Activated T-helper 9 cell treated with anti-CD3 and anti-CD28 coated beads, Interleukin-2, amount 50 U/mL, for 16 hours (primary cell): ENCODE measurements at regions not wholly inside any gene's neighbourhood (a gene's known extent, or its start where the extent isn't known, plus 50 kb on each side); places are given as distances from the start of the nearest gene placed in this dataset.

Source experiments
- DNase-seq: peaks from one replicate; pipeline ENCODE4 v3.0.0-alpha.2; 2020; ENCODE audit warnings: low read depth

DNA sequence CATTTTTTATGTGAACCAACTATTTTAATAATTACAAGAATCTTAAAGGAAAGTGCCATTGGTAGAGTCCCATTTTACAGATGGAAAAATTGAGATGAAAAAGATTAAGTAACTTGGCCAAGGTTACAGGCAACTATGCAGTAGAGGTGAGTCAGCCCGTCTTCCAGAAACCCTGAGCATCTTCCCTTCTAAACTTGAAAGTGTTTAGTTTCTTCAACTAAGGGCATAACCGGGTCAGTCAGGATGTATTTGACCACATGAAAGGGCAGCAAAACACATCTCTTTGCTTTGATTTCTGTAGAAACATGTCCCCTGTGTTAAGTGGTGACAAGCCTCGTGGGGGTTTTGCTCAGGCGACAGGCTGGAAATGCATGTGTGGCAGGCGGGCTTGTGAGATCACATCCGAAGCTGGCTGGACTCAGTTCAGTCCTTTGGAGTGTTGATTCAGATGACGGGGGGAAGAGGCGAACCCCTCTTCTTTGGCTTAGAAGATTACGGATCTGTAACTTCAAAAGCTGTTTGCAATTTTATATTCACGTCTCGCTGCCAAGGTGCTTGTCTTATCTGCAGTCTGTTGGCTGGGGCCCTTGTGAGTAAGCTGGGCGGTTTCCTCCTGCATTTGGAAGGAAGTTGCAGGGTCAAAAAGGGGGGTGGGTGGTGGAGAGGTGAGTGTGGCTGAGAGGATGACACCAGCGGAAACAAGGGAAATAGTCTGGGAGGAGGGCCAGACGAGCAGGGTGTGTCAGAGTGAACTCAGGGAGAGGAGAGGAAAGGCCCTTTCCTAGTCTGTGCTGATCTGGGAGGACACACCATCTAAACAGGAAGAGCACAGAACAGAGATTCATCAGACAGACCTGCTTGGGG is 78.9 kb upstream of the RPS23 start:
- peak; percentile 52 for DNase-seq

DNA sequence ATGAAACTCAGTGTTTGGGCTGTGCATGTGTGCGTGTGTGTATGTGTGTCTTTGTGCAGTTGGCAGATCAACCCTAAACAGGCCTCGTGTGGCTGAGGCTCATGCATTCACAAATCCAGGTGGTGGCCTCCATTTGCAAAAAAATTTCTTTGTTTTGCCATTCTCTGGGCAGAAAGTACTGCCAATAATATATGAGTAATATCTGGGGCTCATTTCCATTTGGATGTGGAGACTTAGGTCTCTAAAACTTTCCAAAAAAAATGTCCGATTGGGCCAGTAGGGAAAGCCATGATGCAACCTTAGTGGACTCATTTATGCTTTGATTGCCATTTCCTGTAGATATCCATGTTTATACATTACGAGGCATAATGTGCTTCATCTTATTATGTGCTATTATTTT is 77.9 kb upstream of the RPS23 start:
- no peak for DNase-seq

DNA sequence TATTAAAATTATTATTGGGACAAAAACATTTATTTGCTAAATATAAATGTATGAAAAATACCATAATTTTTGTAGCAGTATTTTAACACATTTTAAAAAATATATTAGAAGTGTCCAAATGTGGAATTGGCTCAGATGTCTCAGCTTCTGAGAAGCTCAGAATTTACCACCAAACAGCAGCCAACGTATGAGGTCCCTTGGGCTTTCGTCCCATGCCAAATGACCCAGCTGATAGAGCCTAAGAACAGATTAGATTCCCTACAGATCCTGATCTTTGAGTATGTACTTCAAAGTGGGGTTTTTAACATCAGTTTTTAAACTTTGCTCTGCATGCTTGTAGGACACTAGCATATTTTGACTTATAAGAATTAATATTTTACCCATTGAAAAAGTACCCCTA is 77.3 kb upstream of the RPS23 start:
- no peak for DNase-seq

DNA sequence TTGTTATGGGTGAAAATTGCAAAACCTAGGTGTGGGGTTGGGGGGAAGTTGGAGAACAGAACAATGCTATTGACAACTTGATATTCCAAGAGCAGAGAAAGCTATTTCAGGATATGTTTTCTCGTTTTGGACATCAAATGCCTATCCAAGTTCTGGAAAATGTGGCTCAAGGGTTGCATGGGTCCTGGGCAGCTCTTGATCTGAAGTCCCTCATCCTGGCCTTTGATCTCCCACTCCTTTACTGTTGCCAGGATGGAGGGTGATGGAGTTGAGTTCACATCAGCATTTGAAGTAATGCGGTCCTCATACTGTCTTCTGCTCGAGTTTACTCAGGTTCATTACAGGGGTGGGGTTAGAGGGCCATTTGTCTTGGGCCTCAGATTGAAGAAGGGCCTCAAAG is 76.9 kb upstream of the RPS23 start:
- DNase-seq, result no peak

DNA sequence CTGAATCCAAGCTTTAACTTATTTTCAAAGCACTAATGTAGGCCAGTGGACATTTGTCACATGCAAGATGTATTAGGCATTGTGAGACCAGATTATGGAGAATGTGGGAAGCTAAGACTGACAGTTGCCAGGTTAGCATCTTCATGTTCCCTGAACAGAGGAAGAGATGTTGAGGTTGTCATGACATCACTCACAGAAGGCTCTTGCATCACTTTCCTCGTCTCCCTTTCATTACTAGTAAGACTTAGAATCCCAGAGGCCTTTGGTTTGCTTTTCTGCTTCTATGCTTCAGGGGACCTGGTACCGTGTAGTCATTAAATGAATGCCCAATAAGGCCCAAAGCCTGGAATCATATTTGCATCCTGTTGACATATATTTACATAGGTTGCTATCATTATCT is 76.4 kb upstream of the RPS23 start:
- DNase-seq, result no peak

DNA sequence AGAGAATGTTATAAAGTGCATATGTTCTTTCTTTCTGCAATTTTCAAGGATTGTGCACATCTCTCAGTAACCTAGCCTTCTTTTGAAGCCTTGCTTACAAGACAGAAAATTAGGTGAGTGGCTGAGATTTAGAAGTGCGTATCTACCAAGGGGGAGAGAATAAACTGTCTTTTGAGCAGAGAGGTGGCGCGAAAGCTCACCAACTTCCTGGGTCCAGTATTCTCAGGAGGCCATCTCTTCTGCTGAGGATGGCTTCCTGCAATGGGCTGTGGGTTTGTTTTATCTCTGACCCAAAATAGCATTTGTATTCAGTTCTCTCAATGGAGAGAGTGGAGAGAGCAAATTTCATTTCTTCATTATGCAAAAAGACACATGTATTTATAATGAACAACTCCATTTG is 75.4 kb upstream of the RPS23 start:
- no peak for DNase-seq

DNA sequence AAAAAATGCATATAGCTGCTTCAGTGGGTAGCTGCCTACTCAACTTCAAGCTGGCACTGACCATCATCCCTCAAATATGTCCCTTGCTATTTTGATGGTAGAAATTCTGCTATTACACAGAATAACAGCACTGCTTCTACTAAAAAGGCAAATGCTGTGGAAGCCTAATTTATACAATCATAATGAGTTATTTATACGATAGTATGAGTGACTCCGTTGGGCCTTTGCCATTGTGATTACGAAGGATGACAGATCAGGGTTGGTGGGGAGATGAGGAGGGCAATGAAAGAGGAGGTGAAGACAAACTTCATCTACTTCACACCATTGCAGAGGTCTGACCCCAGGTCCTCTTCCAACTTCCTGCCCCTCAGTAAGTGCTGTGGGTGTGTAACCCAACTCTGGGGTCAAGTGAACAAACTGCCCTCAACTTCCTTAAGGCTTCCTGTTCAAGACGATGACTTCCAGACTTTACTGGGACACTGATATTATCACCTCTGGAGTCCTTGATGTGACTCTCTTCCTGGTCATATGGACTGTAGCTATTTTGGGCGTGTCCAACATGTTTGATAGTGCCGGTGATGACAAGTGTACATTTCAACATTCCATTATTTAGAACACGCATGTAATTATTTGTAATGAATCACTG is 74.1 kb upstream of the RPS23 start:
- DNase-seq, result no peak

DNA sequence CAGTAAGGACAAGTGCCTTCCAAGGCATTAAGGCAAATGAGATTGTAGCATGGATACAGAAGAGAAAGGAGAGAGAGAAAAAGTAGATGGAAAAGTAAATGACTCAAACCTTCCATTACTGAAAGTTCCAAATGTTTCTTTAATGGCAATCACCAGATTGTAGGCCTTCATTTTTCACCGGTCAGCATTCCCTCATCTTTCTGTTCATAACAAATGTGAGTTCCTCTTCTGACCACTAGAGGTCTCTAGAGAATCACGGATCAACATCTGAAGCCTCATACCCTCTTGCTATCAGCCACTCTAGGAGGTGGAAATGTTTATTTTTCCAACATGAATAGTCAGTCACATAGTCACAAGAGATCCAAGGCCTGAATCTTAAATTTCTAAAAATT is 73.6 kb upstream of the RPS23 start:
- DNase-seq, result no peak

DNA sequence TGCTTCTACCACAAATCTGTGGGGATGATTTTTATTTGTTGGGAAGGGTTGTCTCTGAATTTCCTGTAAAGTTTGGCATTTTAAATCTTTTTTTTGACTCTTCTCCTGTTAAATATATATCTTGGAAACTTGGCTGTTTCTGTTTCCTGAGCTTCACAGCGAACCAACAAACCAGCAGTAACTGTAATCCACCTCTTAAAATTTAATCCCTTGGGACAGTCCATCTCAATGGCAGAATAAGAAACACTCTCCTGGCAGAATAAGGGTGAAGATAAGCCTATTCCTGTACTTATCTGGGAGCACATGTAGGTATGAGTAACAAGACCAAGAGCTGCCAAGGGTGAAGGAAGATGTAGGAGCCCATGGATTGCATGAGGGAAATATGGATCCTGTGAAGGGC is 73.1 kb upstream of the RPS23 start:
- DNase-seq, result no peak

DNA sequence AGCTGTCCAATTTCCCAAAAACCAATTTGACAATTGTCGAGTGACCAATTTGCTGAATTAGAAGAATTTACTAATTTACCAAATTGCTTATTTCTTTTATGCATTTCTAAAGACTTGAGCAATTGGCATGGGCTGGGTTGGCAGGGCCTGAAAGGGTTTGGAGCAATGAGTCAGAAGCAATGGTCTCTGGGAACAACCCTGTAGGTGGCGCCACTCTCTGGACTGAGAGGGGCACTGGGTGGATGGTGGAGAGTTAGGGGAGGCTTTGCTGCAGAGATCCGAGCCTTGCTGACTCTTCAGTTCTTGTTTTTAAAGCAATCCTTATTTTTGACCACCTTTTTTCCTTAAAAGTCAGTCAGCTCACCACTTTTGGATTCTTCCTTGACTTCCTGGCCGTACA is 71.5 kb upstream of the RPS23 start:
- DNase-seq, result peak; percentile 5

DNA sequence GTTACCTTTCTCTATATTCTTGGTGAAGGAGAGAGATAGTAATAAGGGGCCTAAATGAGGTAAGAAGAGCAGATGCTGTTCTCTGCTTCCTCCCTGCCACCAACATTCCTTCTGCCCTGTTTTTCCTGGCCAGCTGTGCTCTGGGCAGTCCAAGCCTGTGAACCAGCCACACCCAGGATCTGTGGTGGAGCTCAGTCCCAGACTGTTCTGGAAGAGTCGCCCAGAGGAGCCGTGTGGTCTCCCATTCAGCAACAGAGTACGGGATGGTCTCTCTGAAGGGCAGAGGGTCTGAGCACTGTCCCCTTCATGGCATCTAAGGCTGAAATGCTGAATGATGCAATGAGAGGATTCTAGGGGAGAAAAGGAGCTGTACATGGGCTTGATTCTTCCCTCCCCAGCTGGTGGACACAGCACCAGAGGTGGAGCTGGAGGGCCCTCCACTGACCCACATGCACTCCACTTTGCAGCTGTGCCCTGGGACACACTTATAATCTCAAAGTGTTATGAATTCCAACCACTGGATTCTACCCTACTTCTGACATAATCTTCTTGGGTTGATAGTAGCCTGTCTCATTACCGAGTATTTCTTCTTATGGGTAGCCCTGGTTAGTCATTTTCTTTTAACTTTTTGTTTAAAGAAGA is 70.8 kb upstream of the RPS23 start:
- DNase-seq, result no peak

DNA sequence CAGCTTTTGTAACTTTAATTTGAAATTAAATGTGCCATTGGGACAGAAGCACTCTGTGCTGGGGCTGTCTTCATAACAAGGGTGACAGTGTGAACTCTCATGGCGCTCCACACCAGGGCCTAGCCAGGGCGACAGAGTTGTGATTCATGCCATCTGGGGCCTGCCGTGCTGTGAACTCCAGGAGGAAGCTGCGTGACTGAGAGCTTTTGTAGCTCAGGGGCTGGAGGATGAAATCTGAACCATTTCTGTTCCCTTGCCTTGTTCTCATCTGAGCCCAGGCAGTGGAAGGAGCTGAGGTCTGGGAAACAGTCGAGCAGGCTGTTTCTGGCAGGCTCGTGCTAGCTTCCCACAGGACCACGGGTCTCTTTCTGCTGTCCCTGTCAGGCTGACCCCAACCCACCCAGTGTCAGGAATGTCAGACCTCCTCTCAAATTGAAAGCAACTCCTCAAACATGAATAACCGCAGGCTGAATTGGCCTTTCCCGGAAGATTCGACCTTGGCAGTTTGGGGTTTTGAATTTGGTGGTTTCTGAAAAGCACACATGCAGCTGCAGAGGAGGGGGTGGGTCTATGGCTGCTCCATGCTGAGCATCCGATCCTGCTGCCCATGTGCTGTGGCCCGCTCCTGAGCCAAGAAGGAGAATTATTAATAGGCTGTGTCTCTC is 69.2 kb upstream of the RPS23 start:
- no peak for DNase-seq

DNA sequence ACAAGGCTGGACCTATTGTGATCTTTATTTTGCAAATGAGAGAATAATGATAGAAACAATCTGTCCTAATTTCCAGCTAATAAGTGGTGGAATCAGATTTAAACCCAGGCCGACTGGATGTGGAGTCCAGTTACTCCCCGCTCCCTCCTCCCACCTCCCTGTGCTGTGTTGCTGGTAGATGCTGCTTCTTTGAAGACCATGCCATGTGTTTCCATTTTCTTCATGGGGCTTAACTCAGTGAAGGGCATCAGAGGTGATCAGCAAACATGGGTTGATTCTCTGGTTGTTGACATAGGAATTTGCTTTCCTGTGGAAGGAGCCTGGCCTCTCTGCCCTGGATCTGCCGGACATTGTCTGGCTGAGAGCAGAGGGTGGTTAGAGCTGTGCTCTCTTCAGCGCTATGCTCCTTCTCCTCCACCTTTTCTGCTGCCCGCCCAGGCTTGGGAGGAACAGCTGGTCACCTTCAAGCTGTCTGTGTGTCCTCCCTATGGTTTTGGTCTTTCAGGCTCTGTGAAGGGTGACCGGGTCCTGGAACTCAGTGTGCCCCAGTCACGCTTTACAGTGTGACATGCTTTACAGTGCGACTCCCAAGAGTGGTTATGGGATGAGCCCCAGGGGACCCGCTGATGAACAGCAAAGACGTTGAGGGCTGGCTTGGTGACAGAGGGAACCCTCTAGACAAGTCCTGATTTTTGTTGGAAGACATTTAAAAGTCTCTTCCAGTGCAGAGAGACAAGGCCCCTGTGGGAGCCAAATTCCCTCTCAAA is 68.4 kb upstream of the RPS23 start:
- no peak for DNase-seq

DNA sequence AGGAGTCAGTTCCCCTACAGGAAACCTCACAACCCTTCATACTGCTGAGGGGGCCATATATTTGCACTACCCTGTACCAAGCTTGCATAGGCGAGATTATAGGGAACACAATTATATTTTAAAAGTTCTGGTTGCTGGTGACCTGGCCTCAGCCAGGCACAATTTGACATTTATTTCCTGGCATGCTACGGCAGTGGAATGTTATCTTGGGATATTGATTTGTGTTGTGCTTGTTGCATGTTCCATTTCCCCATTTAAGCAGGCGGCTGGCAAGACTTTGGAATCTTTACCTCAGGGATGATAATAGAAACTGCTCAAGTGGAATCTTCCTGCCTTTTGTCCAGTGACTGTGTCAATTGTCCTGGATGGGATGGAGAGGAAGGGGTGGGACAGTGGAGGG is 67.0 kb upstream of the RPS23 start:
- DNase-seq, result no peak

DNA sequence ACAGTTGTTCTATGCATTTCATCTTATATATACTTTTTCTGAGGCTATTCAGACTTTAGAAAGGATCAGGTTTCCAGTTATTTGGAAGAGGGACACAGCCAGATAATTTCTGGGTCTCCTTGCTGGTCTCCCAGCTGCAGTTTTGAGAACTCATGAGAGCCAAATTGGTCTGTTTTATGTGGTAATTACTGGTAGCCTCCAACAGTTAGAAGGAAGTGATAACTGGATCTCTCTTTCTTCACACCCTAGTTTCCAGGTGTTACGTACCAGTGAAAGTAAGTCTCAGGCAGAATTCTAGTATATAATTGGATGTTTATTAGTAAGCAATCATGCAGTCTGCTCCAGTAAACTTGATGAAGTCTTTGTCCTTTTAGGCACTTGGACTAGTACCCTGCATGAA is 63.2 kb upstream of the RPS23 start:
- DNase-seq, result no peak

DNA sequence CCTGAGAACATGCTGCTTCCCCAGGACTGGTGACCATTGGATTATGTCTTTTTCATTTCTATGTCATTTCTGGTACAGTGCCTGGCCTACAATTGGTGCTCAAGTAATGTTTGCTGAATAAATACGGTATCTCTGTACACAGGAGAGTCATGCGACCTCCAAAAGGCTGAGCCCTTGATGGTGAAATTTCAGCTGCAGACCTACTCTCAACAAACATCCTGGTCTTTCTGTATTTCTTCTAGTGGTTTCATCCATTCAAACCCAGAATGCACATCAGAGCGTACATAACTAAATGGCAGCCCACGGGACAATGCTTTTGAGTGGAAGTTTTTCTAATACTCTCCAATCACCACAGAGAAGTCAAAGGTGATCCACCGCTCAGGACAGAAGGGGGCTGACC is 62.6 kb upstream of the RPS23 start:
- no peak for DNase-seq

DNA sequence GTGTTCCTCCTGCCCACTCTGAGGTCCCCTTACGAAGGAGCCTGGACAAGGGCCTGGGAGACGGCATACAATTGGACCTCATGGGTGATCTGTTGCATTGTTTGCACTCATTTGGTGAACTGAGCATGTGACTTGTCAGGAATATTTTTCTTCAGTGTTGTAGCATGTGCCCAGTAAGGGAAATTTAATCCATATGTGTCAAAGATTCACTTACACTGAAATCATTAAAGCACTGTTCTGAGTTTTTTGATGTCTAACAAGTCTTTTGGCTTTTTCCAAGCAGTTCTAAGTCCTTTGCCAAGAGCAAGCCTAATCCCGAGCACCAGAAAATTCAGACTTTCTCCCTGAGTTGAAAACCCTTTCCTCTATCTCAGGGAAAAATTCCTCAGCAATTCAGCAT is 61.6 kb upstream of the RPS23 start:
- DNase-seq, result no peak

DNA sequence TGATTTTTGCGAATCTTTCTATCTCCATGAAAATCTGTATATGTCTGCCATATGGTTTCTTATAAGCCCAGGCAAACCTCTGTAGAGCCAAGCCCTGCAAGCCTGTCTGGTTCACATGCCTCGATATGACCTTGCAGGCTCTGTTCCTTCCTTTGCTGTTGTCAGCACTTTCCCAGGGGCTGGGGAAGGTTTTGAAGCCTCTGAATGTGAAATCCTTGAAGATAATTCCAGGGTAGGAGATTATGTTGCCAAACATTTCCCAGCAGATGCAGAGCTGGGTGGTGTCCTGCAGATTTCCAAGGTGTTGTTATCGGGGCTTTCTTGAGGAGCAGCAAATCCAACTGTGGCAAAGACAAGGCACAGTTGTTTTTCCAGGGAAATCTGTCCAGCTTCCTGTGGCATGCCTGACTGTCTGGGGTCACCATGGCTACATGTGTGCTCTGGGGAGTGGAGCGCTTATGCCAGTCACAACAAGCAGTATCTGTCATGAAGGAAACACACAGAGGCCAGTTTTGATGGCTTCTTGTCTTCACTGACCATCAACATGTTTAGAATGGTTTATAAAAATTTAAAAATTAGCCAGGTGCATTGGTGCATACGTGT is 60.7 kb upstream of the RPS23 start:
- DNase-seq, result no peak

DNA sequence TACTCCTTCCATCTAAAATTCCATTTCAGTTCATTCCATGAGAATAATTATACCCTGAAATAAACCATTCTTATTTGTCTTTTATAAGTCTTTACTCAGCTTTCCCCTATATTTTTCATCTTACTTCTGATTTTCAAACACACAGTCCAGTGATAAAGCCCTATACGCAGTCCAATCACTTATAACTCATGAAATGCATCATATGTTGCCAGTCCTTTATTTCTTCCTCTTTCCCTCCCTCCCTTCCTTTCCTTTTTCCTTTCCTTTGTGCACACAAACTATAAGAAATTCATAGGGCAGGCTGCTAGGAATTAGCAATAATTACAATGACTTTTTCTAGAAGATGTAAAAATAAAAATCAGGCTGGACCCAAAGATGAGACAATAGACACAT is 58.8 kb upstream of the RPS23 start:
- no peak for DNase-seq

DNA sequence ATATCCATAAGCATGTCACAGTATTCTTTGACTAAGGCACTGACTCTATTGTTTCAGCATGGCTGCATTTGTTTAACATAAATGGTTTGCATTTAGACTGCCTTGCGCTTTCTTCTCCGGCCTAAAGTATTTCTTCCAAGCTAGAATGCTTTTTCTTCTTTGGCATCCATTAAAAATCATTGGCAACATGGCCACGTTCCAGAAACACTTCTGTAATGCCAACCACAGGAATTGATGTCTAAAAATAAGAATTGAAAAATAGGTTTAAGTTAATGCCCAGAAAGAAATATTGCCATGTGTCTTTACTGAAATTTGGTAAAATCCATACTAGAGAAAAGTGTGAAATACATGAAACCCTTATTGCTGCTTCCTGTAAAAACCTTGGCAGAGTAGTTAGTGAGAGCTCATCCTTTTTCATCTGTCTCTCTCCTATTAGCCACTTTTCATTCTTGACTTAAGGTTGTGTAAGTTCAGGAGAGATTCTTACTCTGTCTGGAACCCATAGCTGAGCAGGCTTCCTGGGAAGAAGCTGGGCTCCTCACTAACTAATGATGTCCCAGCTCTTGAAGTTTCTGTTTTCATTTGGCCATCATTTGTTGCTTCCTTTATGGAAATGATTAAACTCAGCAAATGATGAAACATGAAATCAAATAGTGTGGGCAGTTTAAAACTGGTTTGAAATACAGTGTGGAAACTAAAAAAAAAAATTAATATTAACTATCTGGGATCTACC is 58.2 kb upstream of the RPS23 start:
- no peak for DNase-seq

DNA sequence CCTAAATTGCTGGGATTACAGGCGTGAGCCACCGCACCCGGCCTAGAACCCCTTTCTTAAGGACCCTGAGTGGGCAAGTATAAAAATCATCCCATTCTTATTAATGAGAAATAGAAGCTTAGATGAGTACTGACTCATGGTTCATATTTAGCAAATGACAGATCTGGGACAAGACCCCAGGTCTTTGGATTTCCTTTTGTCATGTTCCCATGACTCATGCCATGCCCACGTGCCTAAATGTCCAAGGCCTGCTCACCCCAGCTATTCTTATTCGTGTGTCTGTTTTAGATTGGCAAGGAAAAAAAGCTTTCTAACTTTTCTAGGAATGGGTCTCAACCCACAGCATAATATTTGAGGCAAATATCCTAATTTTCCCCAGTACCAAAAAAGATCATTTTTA is 57.7 kb upstream of the RPS23 start:
- DNase-seq, result no peak
